GM06990 (cell line): ENCODE measurements at regions not wholly inside any gene's neighbourhood (a gene's known extent, or its start where the extent isn't known, plus 50 kb on each side); places are given as distances from the start of the nearest gene placed in this dataset.

Source experiments
- DNase-seq: peaks from one replicate; pipeline ENCODE4 v3.0.0-alpha.2; 2011; ENCODE audit not compliant: insufficient read length; ENCODE audit errors: extremely low read depth
- H3K27me3 ChIP-seq: replicated peaks from 2 replicates; pipeline ENCODE4 v1.6.0; 2011; ENCODE audit warnings: low read length; ENCODE audit not compliant: control insufficient read depth, insufficient read depth
- H3K36me3 ChIP-seq: 2 replicates; pipeline ENCODE4 v1.5.1; 2011; ENCODE audit warnings: low read length; ENCODE audit not compliant: control insufficient read depth, insufficient read depth
- H3K4me3 ChIP-seq: replicated peaks from 2 replicates; pipeline ENCODE4 v1.5.1; 2011; ENCODE audit warnings: low read depth, mild to moderate bottlenecking, control low read depth, low read length
- CTCF ChIP-seq: IDR thresholded peaks from 2 replicates; pipeline ENCODE4 v1.5.1; 2011; ENCODE audit warnings: low read length, control low read depth, mild to moderate bottlenecking, inconsistent platforms; ENCODE audit not compliant: insufficient read depth, poor library complexity, severe bottlenecking

- H3K36me3 ChIP-seq, result no peaks in the 10 kb centered on the region
- H3K27me3 ChIP-seq, result no peaks in the 10 kb centered on the region
- no peak for DNase-seq
- TF ChIP-seq CTCF, result no peak
- no peak overlapping the region for H3K4me3 ChIP-seq
Measured at GRCh38 chr13:47136504-47136941, 239.7 kb upstream of the HTR2A start.

- DNase-seq, result no peak
- no peak overlapping the region for H3K4me3 ChIP-seq
- H3K27me3 ChIP-seq, result no peaks in the 10 kb centered on the region
- no peaks in the 10 kb centered on the region for H3K36me3 ChIP-seq
- no peak for TF ChIP-seq CTCF
Measured at GRCh38 chr13:47135800-47136503, 239.1 kb upstream of the HTR2A start.

GRCh38 chr13:47134939-47135489, 238.2 kb upstream of the HTR2A start:
- no peak for TF ChIP-seq CTCF
- no peak overlapping the region for H3K4me3 ChIP-seq
- no peaks in the 10 kb centered on the region for H3K27me3 ChIP-seq
- H3K36me3 ChIP-seq, result no peaks in the 10 kb centered on the region
- DNase-seq, result no peak

- no peak overlapping the region for H3K4me3 ChIP-seq
- no peaks in the 10 kb centered on the region for H3K27me3 ChIP-seq
- no peak for TF ChIP-seq CTCF
- DNase-seq, result no peak
- no peaks in the 10 kb centered on the region for H3K36me3 ChIP-seq
Measured at GRCh38 chr13:47133011-47133445, 236.2 kb upstream of the HTR2A start.

GRCh38 chr13:47129461-47129860, 232.6 kb upstream of the HTR2A start:
- H3K27me3 ChIP-seq, result no peaks in the 10 kb centered on the region
- H3K4me3 ChIP-seq, result no peak overlapping the region
- no peak for DNase-seq
- H3K36me3 ChIP-seq, result no peaks in the 10 kb centered on the region
- no peak for TF ChIP-seq CTCF
